ENCODE measurements at regions not wholly inside any gene's neighbourhood (a gene's known extent, or its start where the extent isn't known, plus 50 kb on each side); places are given as distances from the start of the nearest gene placed in this dataset.

DNA sequence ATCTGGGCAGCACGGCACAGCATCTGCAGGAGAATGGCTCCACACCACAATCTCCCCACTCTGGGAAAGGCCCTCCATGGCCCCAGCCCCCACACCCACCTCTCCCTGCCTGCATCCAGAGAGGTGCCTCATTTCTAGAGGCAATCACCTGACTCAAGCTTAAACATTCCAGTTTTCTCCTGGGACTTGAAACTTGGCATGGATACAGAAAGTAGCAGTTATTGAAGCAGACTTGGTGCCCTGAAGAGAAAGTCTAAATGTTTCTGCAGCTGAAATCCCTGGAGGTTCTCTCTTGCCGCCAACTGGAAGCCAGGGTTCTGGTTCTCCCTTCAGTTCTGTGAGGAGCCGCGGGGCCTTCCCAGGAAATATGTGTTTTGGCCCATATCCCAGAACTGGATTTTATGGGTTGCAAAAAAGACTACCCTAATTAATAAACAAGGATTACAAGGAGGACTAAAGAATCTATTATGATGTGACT lies 122.8 kb downstream of the SKIDA1 start:
- Mint-ChIP-seq H3K4me1 (peaks cover 13 to 15% (median 14%) of the 10 kb centered on the region in 3 donors), H3K36me3 (no peaks in the 10 kb centered on the region), H3K4me3 (no peak overlapping the region), H3K27me3 (peaks cover under 1 to 5% of the 10 kb centered on the region in 2 donors), H3K27ac (peak overlapping the region in 1 of 8 donors; percentile 12), H3K9me3 (no peaks in the 10 kb centered on the region)
- H3K4me1 ChIP-seq (ENCODE audit: insufficient read depth, low read length) = no peaks in the 10 kb centered on the region
- no peak for DNase-seq
- ChIA-PET CTCF (no interaction called here), POLR2A (no interaction called here)
- H3K27ac ChIP-seq (ENCODE audit: low read depth, low read length) = no peak overlapping the region
- H3K4me3 ChIP-seq (ENCODE audit: low read length) = no peak overlapping the region
- no peaks in the 10 kb centered on the region for H3K36me3 ChIP-seq (ENCODE audit: insufficient read depth, low read length)
- H3K27me3 ChIP-seq (ENCODE audit: insufficient read depth, low read length, poor library complexity, severe bottlenecking) = no peaks in the 10 kb centered on the region
- H3K9me3 ChIP-seq (ENCODE audit: low read length) = no peaks in the 10 kb centered on the region

- H3K27ac Mint-ChIP-seq = no peak overlapping the region
- DNase-seq = no peak
- CTCF ChIA-PET = no interaction called here
These were observed 124.3 kb downstream of the SKIDA1 start for GRCh38 chr10:21401196-21401595.

GRCh38 chr10:21399392-21400035 lies 126.0 kb downstream of the SKIDA1 start:
- ChIA-PET POLR2A (no interaction called here), CTCF (interaction anchor here (1.4 kb wide), 1 partner anchor 12 kb away, joined by 3 read pairs; no protein-coding TSS in a partner anchor)
- no peaks in the 10 kb centered on the region for H3K4me1 ChIP-seq (ENCODE audit: insufficient read depth, low read length)
- H3K4me3 ChIP-seq (ENCODE audit: low read length) = no peak overlapping the region
- Mint-ChIP-seq H3K36me3 (no peaks in the 10 kb centered on the region), H3K4me3 (no peak overlapping the region), H3K9me3 (peaks cover 0 to 5% (median 3%) of the 10 kb centered on the region in 5 donors), H3K4me1 (no peaks in the 10 kb centered on the region), H3K27me3 (peaks cover 9 to 11% of the 10 kb centered on the region in 2 donors), H3K27ac (no peak overlapping the region)
- DNase-seq = no peak
- no peaks in the 10 kb centered on the region for H3K36me3 ChIP-seq (ENCODE audit: insufficient read depth, low read length)
- H3K9me3 ChIP-seq (ENCODE audit: low read length) = no peaks in the 10 kb centered on the region
- no peaks in the 10 kb centered on the region for H3K27me3 ChIP-seq (ENCODE audit: insufficient read depth, low read length, poor library complexity, severe bottlenecking)
- H3K27ac ChIP-seq (ENCODE audit: low read depth, low read length) = no peak overlapping the region

More at GRCh38 chr10:21401196-21401595, 124.3 kb downstream of the SKIDA1 start:
- no peak overlapping the region for H3K27ac ChIP-seq (ENCODE audit: low read depth, low read length)
- no peak overlapping the region for H3K4me3 Mint-ChIP-seq
- POLR2A ChIA-PET = no interaction called here
- H3K27me3 Mint-ChIP-seq = peaks cover 9 to 10% of the 10 kb centered on the region in 2 donors
- H3K36me3 Mint-ChIP-seq = no peaks in the 10 kb centered on the region
- H3K9me3 Mint-ChIP-seq = no peaks in the 10 kb centered on the region
- peaks cover under 1 to 2% (median 1%) of the 10 kb centered on the region in 3 donors for H3K4me1 Mint-ChIP-seq
- H3K36me3 ChIP-seq (ENCODE audit: insufficient read depth, low read length) = no peaks in the 10 kb centered on the region
- H3K27me3 ChIP-seq (ENCODE audit: insufficient read depth, low read length, poor library complexity, severe bottlenecking) = no peaks in the 10 kb centered on the region
- H3K4me3 ChIP-seq (ENCODE audit: low read length) = no peak overlapping the region
- H3K4me1 ChIP-seq (ENCODE audit: insufficient read depth, low read length) = no peaks in the 10 kb centered on the region
- H3K9me3 ChIP-seq (ENCODE audit: low read length) = no peaks in the 10 kb centered on the region

- Histone ChIP-seq H3K9me3 (ENCODE audit: low read length) (no peaks in the 10 kb centered on the region), H3K27me3 (ENCODE audit: insufficient read depth, low read length, poor library complexity, severe bottlenecking) (no peaks in the 10 kb centered on the region), H3K4me1 (ENCODE audit: insufficient read depth, low read length) (no peaks in the 10 kb centered on the region), H3K36me3 (ENCODE audit: insufficient read depth, low read length) (no peaks in the 10 kb centered on the region), H3K4me3 (ENCODE audit: low read length) (no peak overlapping the region), H3K27ac (ENCODE audit: low read depth, low read length) (no peak overlapping the region)
- POLR2A ChIA-PET = no interaction called here
- CTCF ChIA-PET = no interaction called here
- H3K4me1 Mint-ChIP-seq = no peaks in the 10 kb centered on the region
- DNase-seq = no peak
- peaks cover 2 to 5% (median 3%) of the 10 kb centered on the region in 5 donors for H3K9me3 Mint-ChIP-seq
- H3K36me3 Mint-ChIP-seq = peaks cover 0 to 5% (median 0%) of the 10 kb centered on the region in 3 donors
- H3K4me3 Mint-ChIP-seq = no peak overlapping the region
- no peak overlapping the region for H3K27ac Mint-ChIP-seq
- peaks cover 9 to 10% of the 10 kb centered on the region in 2 donors for H3K27me3 Mint-ChIP-seq
These were observed 126.8 kb downstream of the SKIDA1 start for GRCh38 chr10:21398563-21399231.

DNA sequence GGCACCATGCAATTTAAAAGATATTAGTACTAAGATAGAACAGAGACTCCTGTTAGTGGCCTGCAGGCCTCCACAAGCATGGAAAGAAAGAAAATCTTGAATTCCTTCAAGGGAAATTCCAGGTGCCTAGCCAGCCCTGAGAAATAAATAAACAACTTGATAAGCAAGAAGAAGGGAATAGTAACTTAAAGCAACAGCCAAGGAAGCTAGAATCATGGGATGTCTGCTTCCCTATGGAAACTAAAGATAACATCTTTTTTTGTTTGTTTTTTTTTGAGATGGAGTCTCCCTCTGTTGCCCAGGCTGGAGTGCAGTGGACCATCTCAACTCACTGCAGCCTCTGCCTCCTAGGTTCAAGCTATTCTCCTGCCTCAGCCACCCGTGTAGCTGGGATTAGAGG lies 128.6 kb downstream of the SKIDA1 start:
- no peak for DNase-seq
- no peaks in the 10 kb centered on the region for H3K36me3 ChIP-seq (ENCODE audit: insufficient read depth, low read length)
- no peak overlapping the region for H3K27ac ChIP-seq (ENCODE audit: low read depth, low read length)
- no peak overlapping the region for H3K4me3 ChIP-seq (ENCODE audit: low read length)
- Mint-ChIP-seq H3K4me1 (no peaks in the 10 kb centered on the region), H3K27ac (no peak overlapping the region), H3K36me3 (peaks cover 0 to 5% (median 0%) of the 10 kb centered on the region in 3 donors), H3K27me3 (peaks cover 9% of the 10 kb centered on the region in 2 donors), H3K9me3 (peaks cover 2 to 5% (median 3%) of the 10 kb centered on the region in 5 donors), H3K4me3 (no peak overlapping the region)
- no peaks in the 10 kb centered on the region for H3K4me1 ChIP-seq (ENCODE audit: insufficient read depth, low read length)
- no peaks in the 10 kb centered on the region for H3K9me3 ChIP-seq (ENCODE audit: low read length)
- CTCF ChIA-PET = no interaction called here
- POLR2A ChIA-PET = no interaction called here
- H3K27me3 ChIP-seq (ENCODE audit: insufficient read depth, low read length, poor library complexity, severe bottlenecking) = no peaks in the 10 kb centered on the region

- ChIA-PET CTCF (no interaction called here), POLR2A (no interaction called here)
- H3K27ac ChIP-seq (ENCODE audit: low read depth, low read length) = no peak overlapping the region
- no peak for DNase-seq
- no peak overlapping the region for H3K27ac Mint-ChIP-seq
- peaks cover 0 to 5% (median 0%) of the 10 kb centered on the region in 3 donors for H3K36me3 Mint-ChIP-seq
- no peaks in the 10 kb centered on the region for H3K9me3 ChIP-seq (ENCODE audit: low read length)
- no peak overlapping the region for H3K4me3 ChIP-seq (ENCODE audit: low read length)
- H3K27me3 ChIP-seq (ENCODE audit: insufficient read depth, low read length, poor library complexity, severe bottlenecking) = no peaks in the 10 kb centered on the region
- H3K27me3 Mint-ChIP-seq = peaks cover 8 to 15% of the 10 kb centered on the region in 2 donors
- H3K4me1 ChIP-seq (ENCODE audit: insufficient read depth, low read length) = no peaks in the 10 kb centered on the region
- no peaks in the 10 kb centered on the region for H3K4me1 Mint-ChIP-seq
- no peak overlapping the region for H3K4me3 Mint-ChIP-seq
- peaks cover 2 to 5% (median 3%) of the 10 kb centered on the region in 5 donors for H3K9me3 Mint-ChIP-seq
- H3K36me3 ChIP-seq (ENCODE audit: insufficient read depth, low read length) = no peaks in the 10 kb centered on the region
These were observed 131.6 kb downstream of the SKIDA1 start for GRCh38 chr10:21393931-21394330.

- ChIA-PET CTCF (interaction anchor here (0.6 to 1.6 kb wide), 2 partner anchors 11 to 36 kb away, joined by 3 read pairs; no protein-coding TSS in a partner anchor), POLR2A (no interaction called here)
- no peaks in the 10 kb centered on the region for H3K4me1 ChIP-seq (ENCODE audit: insufficient read depth, low read length)
- Mint-ChIP-seq H3K27ac (no peak overlapping the region), H3K27me3 (peaks cover 11 to 25% of the 10 kb centered on the region in 2 donors), H3K4me3 (no peak overlapping the region), H3K4me1 (no peaks in the 10 kb centered on the region), H3K9me3 (no peaks in the 10 kb centered on the region), H3K36me3 (no peaks in the 10 kb centered on the region)
- no peaks in the 10 kb centered on the region for H3K9me3 ChIP-seq (ENCODE audit: low read length)
- no peaks in the 10 kb centered on the region for H3K36me3 ChIP-seq (ENCODE audit: insufficient read depth, low read length)
- no peaks in the 10 kb centered on the region for H3K27me3 ChIP-seq (ENCODE audit: insufficient read depth, low read length, poor library complexity, severe bottlenecking)
- no peak for DNase-seq
- no peak overlapping the region for H3K27ac ChIP-seq (ENCODE audit: low read depth, low read length)
- no peak overlapping the region for H3K4me3 ChIP-seq (ENCODE audit: low read length)
These were observed 136.9 kb downstream of the SKIDA1 start for GRCh38 chr10:21388589-21388988.

DNA sequence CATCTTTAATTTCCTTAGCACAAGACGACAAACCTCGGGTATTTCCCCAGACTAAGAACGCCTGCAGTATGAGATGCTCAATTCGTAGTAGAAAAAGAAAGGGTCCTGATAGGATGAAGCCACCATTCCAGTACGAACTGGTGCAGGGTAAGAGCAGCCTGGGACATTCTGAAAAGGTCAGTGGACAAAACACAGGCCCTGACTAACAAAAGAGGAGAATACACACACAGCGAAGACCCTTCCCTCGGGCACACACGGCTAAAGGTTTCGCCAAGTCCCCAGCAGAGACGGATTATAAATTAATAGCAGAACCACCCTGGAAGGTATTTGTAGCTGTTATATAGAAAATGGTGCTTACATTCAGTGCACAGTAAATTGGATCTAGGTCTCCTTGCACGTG lies 137.6 kb downstream of the SKIDA1 start:
- ChIA-PET CTCF (interaction anchor here (0.6 to 1.6 kb wide), 2 partner anchors 12 to 37 kb away, joined by 3 read pairs; no protein-coding TSS in a partner anchor), POLR2A (no interaction called here)
- no peaks in the 10 kb centered on the region for H3K4me1 ChIP-seq (ENCODE audit: insufficient read depth, low read length)
- H3K4me3 ChIP-seq (ENCODE audit: low read length) = no peak overlapping the region
- no peak for DNase-seq
- no peak overlapping the region for H3K27ac Mint-ChIP-seq
- no peaks in the 10 kb centered on the region for H3K36me3 ChIP-seq (ENCODE audit: insufficient read depth, low read length)
- H3K9me3 Mint-ChIP-seq = no peaks in the 10 kb centered on the region
- no peaks in the 10 kb centered on the region for H3K4me1 Mint-ChIP-seq
- H3K4me3 Mint-ChIP-seq = no peak overlapping the region
- H3K36me3 Mint-ChIP-seq = no peaks in the 10 kb centered on the region
- peaks cover 11 to 26% of the 10 kb centered on the region in 2 donors for H3K27me3 Mint-ChIP-seq
- no peak overlapping the region for H3K27ac ChIP-seq (ENCODE audit: low read depth, low read length)
- H3K9me3 ChIP-seq (ENCODE audit: low read length) = no peaks in the 10 kb centered on the region
- no peaks in the 10 kb centered on the region for H3K27me3 ChIP-seq (ENCODE audit: insufficient read depth, low read length, poor library complexity, severe bottlenecking)

Data from CD8-positive, alpha-beta memory T cell (primary cell).